MCF 10A (cell line): ENCODE measurements at regions not wholly inside any gene's neighbourhood (a gene's known extent, or its start where the extent isn't known, plus 50 kb on each side); places are given as distances from the start of the nearest gene placed in this dataset.

Experiments
- BruUV-seq: library from RNA; stranded (reverse); fragments of 400-500 nt; replicated peaks from 2 replicates; lab custom pipeline; 2021; lab: Mats Ljungman, UMichigan
- CTCF ChIA-PET: fragments of 300-600 bp; sonication (Branson Sonifier 250); formaldehyde crosslinking; extraction: SDS; loops from one replicate; lab custom pipeline; 2021; ENCODE audit warnings: antibody characterized with exemption, inconsistent platforms; lab: Yijun Ruan, JAX
- POLR2A ChIA-PET: fragments of 300-600, 350-650 bp; sonication (Branson Sonifier 250); formaldehyde crosslinking; extraction: SDS; loops from one replicate; lab custom pipeline; 2020; ENCODE audit warnings: antibody characterized with exemption, inconsistent platforms; lab: Yijun Ruan, JAX
- DNase-seq: peaks from one replicate; pipeline ENCODE4 v3.0.0-alpha.2; 2018; ENCODE audit not compliant: unreplicated experiment
- H3K27ac Mint-ChIP-seq: one replicate; pipeline ENCODE4 v1.8.0; 2022; ENCODE audit warnings: mild to moderate bottlenecking, low read depth, mixed read lengths; ENCODE audit not compliant: unreplicated experiment
- H3K27me3 Mint-ChIP-seq: one replicate; pipeline ENCODE4 v1.8.0; 2022; ENCODE audit warnings: mixed read lengths; ENCODE audit not compliant: insufficient read depth, unreplicated experiment
- H3K36me3 Mint-ChIP-seq: one replicate; pipeline ENCODE4 v1.8.0; 2022; ENCODE audit warnings: mild to moderate bottlenecking, moderate library complexity, mixed read lengths; ENCODE audit not compliant: insufficient read depth, unreplicated experiment
- H3K4me1 Mint-ChIP-seq: one replicate; pipeline ENCODE4 v1.8.0; 2022; ENCODE audit warnings: mixed read lengths; ENCODE audit not compliant: insufficient read depth, unreplicated experiment
- H3K4me3 Mint-ChIP-seq: one replicate; pipeline ENCODE4 v1.8.0; 2022; ENCODE audit warnings: mild to moderate bottlenecking, moderate library complexity, mixed read lengths; ENCODE audit not compliant: unreplicated experiment
- H3K9me3 Mint-ChIP-seq: one replicate; pipeline ENCODE4 v1.8.0; 2022; ENCODE audit warnings: mixed read lengths; ENCODE audit not compliant: unreplicated experiment
- CTCF ChIP-seq: fragments of 200-600 bp; IDR thresholded peaks from one replicate; pipeline ENCODE4 v1.8.0; 2022; ENCODE audit warnings: antibody characterized with exemption, mild to moderate bottlenecking; ENCODE audit not compliant: unreplicated experiment
- intact Hi-C: fragments of 100-400 bp; cut with micrococcal nuclease; formaldehyde crosslinking; loops from 2 replicates; pipeline ENCODE4 v1.14.1; 2022

- TF ChIP-seq CTCF, result no peak
- peak; percentile 22 for DNase-seq
- no peaks in the 10 kb centered on the region for H3K36me3 Mint-ChIP-seq
- no peaks in the 10 kb centered on the region for H3K9me3 Mint-ChIP-seq
- intact Hi-C loops, result no loop called here
- POLR2A ChIA-PET, result no interaction called here
- CTCF ChIA-PET, result no interaction called here
- H3K4me1 Mint-ChIP-seq, result peaks cover 7% of the 10 kb centered on the region
- no peak overlapping the region for H3K4me3 Mint-ChIP-seq
- H3K27me3 Mint-ChIP-seq, result no peaks in the 10 kb centered on the region
- H3K27ac Mint-ChIP-seq, result no peak overlapping the region
- no TSS peak for BruUV-seq
Measured at GRCh38 chr12:67002720-67003119, 266.4 kb upstream of the CAND1 start.

- intact Hi-C loops, result no loop called here
- no peak for TF ChIP-seq CTCF
- Mint-ChIP-seq H3K4me3 (no peak overlapping the region), H3K4me1 (peaks cover 7% of the 10 kb centered on the region), H3K27ac (no peak overlapping the region), H3K9me3 (no peaks in the 10 kb centered on the region), H3K36me3 (no peaks in the 10 kb centered on the region), H3K27me3 (no peaks in the 10 kb centered on the region)
- no TSS peak for BruUV-seq
- POLR2A ChIA-PET, result no interaction called here
- CTCF ChIA-PET, result interaction anchor here (1.0 kb wide), 1 partner anchor 177 kb away, joined by 3 read pairs; no protein-coding TSS in a partner anchor
- no peak for DNase-seq
Measured at GRCh38 chr12:67006610-67007009, 262.5 kb upstream of the CAND1 start.

GRCh38 chr12:67014642-67015041 is 254.5 kb upstream of the CAND1 start:
- H3K36me3 Mint-ChIP-seq, result no peaks in the 10 kb centered on the region
- DNase-seq, result no peak
- ChIA-PET POLR2A (interaction anchor here (0.5 kb wide), 1 partner anchor 205 kb away, joined by 3 read pairs; no protein-coding TSS in a partner anchor), CTCF (interaction anchor here (1.6 kb wide), 1 partner anchor 206 kb away, joined by 4 read pairs; no protein-coding TSS in a partner anchor)
- H3K9me3 Mint-ChIP-seq, result no peaks in the 10 kb centered on the region
- no peak for TF ChIP-seq CTCF
- H3K27ac Mint-ChIP-seq, result no peak overlapping the region
- no TSS peak for BruUV-seq
- no peak overlapping the region for H3K4me3 Mint-ChIP-seq
- intact Hi-C loops, result no loop called here
- H3K27me3 Mint-ChIP-seq, result no peaks in the 10 kb centered on the region
- H3K4me1 Mint-ChIP-seq, result no peaks in the 10 kb centered on the region

- no peak overlapping the region for H3K27ac Mint-ChIP-seq
- H3K36me3 Mint-ChIP-seq, result no peaks in the 10 kb centered on the region
- no peak for DNase-seq
- no peak for TF ChIP-seq CTCF
- CTCF ChIA-PET, result interaction anchor here (0.6 to 1.3 kb wide), 3 partner anchors 8 to 202 kb away, joined by 3 to 8 read pairs (median 3); no protein-coding TSS in a partner anchor
- intact Hi-C loops, result no loop called here
- no peaks in the 10 kb centered on the region for H3K9me3 Mint-ChIP-seq
- POLR2A ChIA-PET, result no interaction called here
- no peak overlapping the region for H3K4me3 Mint-ChIP-seq
- peaks cover under 1% of the 10 kb centered on the region for H3K27me3 Mint-ChIP-seq
- no peaks in the 10 kb centered on the region for H3K4me1 Mint-ChIP-seq
- no TSS peak for BruUV-seq
Measured at GRCh38 chr12:67018105-67018504, 251.1 kb upstream of the CAND1 start.
